Activated T-helper 2 cell treated with anti-CD3 and anti-CD28 coated beads, Interferon-gamma antibody, Interleukin-2, Interleukin-4, amounts not matched to agents 10 μg/mL and 5 μg/mL and 100 μg/mL, durations not matched to agents 14 hours and 24 hours and 36 hours (primary cell): ENCODE measurements at regions not wholly inside any gene's neighbourhood (a gene's known extent, or its start where the extent isn't known, plus 50 kb on each side); places are given as distances from the start of the nearest gene placed in this dataset.

Source experiments
- DNase-seq: peaks from one replicate; pipeline ENCODE4 v3.0.0; 2021; ENCODE audit warnings: low spot score
- H3K27ac Mint-ChIP-seq: one replicate; pipeline ENCODE4 v1.8.0; 2021; ENCODE audit warnings: mixed read lengths
- H3K27me3 Mint-ChIP-seq: one replicate; pipeline ENCODE4 v1.8.0; 2021; ENCODE audit warnings: low read depth, mixed read lengths
- H3K36me3 Mint-ChIP-seq: one replicate; pipeline ENCODE4 v1.8.0; 2021; ENCODE audit warnings: low read depth, mixed read lengths
- H3K4me1 Mint-ChIP-seq: one replicate; pipeline ENCODE4 v1.8.0; 2021; ENCODE audit warnings: low read depth, mixed read lengths
- H3K4me3 Mint-ChIP-seq: one replicate; pipeline ENCODE4 v1.8.0; 2021; ENCODE audit warnings: low read depth, mild to moderate bottlenecking, moderate library complexity, mixed read lengths
- H3K9me3 Mint-ChIP-seq: one replicate; pipeline ENCODE4 v1.8.0; 2021; ENCODE audit warnings: mixed read lengths
- intact Hi-C: fragments of 100-400 bp; cut with micrococcal nuclease; formaldehyde crosslinking; loops from one replicate; pipeline ENCODE4 v1.15.1; 2023

DNA sequence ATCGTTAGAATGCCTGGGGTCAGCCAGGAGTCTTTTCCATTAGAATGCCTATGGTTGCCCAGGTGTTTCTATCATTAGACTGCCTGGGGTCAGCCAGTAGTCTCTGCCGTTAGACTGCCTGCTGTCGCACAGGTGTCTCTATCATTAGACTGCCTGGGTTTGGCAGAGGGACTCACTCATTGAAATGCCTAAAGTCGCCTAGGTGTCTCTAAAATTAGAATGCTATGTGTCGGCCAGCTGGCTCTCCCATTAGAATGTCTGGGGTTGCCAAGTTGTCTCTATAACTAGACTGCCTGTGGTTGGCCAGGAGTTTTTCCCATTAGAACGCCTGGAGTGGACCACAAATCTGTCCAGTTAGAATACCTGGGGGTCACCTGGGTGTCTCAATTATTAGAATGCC is 2266.5 kb downstream of the TP53TG3F start:
- H3K27me3 Mint-ChIP-seq = no peaks in the 10 kb centered on the region
- no peaks in the 10 kb centered on the region for H3K36me3 Mint-ChIP-seq
- peaks cover 76% of the 10 kb centered on the region for H3K9me3 Mint-ChIP-seq
- H3K4me1 Mint-ChIP-seq = no peaks in the 10 kb centered on the region
- H3K4me3 Mint-ChIP-seq = no peak overlapping the region
- DNase-seq = no peak
- intact Hi-C loops = no loop called here
- H3K27ac Mint-ChIP-seq = no peak overlapping the region

DNA sequence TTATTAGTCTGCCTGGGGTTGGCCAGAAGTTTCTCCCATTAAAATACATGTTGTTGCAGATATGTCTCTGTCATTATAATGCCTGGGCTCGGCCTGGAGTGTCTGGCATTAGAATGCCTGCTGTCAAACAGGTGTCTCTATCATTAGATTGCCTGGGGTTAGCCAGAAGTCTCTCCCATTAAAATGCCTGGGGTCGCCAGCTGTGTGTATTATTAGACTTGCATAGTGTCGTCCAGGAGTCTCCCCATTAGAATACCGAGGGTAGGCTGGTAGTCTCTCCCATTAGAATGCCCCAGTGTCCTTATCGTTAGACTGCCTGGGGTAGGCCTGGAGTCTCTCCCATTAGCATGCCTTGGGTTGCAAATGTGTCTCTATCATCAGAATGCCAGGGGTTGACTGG is 2270.8 kb downstream of the TP53TG3F start:
- DNase-seq = no peak
- no peak overlapping the region for H3K27ac Mint-ChIP-seq
- no peaks in the 10 kb centered on the region for H3K36me3 Mint-ChIP-seq
- peaks cover 82% of the 10 kb centered on the region for H3K9me3 Mint-ChIP-seq
- no peaks in the 10 kb centered on the region for H3K4me1 Mint-ChIP-seq
- no peak overlapping the region for H3K4me3 Mint-ChIP-seq
- intact Hi-C loops = no loop called here
- H3K27me3 Mint-ChIP-seq = no peaks in the 10 kb centered on the region

DNA sequence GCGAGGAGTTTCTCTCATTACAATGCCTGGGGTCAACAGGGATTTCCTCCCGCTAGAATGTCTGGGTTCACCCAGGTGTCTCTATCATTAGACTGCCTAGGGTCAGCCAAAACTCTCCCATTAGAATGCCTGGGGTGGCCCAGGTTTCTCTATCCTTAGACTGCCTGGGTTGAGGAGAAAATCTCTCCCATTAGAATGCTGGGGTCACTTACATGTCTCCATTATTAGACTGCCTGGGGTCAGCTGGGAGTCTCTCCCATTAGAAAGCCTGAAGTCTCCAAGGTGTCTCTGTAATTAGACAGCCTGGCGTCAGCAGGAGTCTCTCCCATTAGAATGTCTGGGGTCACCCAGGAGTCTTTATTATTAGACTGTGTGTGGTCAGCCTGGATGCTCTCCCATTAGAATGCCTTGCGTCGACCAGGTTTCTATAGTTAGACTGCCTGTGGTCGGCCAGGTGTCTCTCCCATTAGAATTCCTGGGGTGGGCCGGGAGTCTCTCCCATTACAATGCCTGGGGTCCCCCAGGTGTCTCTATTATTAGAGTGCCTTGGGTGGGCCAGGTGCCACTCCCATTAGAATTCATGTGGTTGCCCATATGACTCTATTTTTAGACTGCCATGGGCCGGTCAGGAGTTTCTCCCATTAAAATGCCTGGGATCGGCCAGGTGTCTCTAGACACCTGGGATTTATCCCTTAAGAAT is 2272.1 kb downstream of the TP53TG3F start:
- Mint-ChIP-seq H3K27me3 (no peaks in the 10 kb centered on the region), H3K9me3 (peaks cover 80% of the 10 kb centered on the region)

GRCh38 chr16:35732046-35732810 is 2272.8 kb downstream of the TP53TG3F start:
- Mint-ChIP-seq H3K27ac (no peak overlapping the region), H3K9me3 (peaks cover 75% of the 10 kb centered on the region), H3K4me1 (no peaks in the 10 kb centered on the region), H3K4me3 (no peak overlapping the region), H3K27me3 (no peaks in the 10 kb centered on the region), H3K36me3 (no peaks in the 10 kb centered on the region)
- intact Hi-C loops = no loop called here
- no peak for DNase-seq

More for the DNA sequence above, 2272.1 kb downstream of the TP53TG3F start:
- no peaks in the 10 kb centered on the region for H3K4me1 Mint-ChIP-seq
- H3K36me3 Mint-ChIP-seq = no peaks in the 10 kb centered on the region
- intact Hi-C loops = no loop called here
- H3K4me3 Mint-ChIP-seq = no peak overlapping the region
- H3K27ac Mint-ChIP-seq = no peak overlapping the region
- DNase-seq = no peak

GRCh38 chr16:35733278-35733965 is 2274.0 kb downstream of the TP53TG3F start:
- intact Hi-C loops = no loop called here
- no peaks in the 10 kb centered on the region for H3K36me3 Mint-ChIP-seq
- H3K4me1 Mint-ChIP-seq = no peaks in the 10 kb centered on the region
- DNase-seq = no peak
- no peak overlapping the region for H3K4me3 Mint-ChIP-seq
- peaks cover 76% of the 10 kb centered on the region for H3K9me3 Mint-ChIP-seq
- H3K27me3 Mint-ChIP-seq = no peaks in the 10 kb centered on the region
- H3K27ac Mint-ChIP-seq = no peak overlapping the region

GRCh38 chr16:35733971-35734702 is 2274.7 kb downstream of the TP53TG3F start:
- no peak for DNase-seq
- H3K27me3 Mint-ChIP-seq = no peaks in the 10 kb centered on the region
- H3K9me3 Mint-ChIP-seq = peaks cover 76% of the 10 kb centered on the region
- no peaks in the 10 kb centered on the region for H3K4me1 Mint-ChIP-seq
- intact Hi-C loops = no loop called here
- no peaks in the 10 kb centered on the region for H3K36me3 Mint-ChIP-seq
- H3K4me3 Mint-ChIP-seq = no peak overlapping the region
- no peak overlapping the region for H3K27ac Mint-ChIP-seq

GRCh38 chr16:35734728-35735402 is 2275.5 kb downstream of the TP53TG3F start:
- Mint-ChIP-seq H3K4me3 (no peak overlapping the region), H3K36me3 (no peaks in the 10 kb centered on the region), H3K27me3 (no peaks in the 10 kb centered on the region), H3K9me3 (peaks cover 76% of the 10 kb centered on the region), H3K4me1 (no peaks in the 10 kb centered on the region), H3K27ac (no peak overlapping the region)
- intact Hi-C loops = no loop called here
- DNase-seq = no peak

DNA sequence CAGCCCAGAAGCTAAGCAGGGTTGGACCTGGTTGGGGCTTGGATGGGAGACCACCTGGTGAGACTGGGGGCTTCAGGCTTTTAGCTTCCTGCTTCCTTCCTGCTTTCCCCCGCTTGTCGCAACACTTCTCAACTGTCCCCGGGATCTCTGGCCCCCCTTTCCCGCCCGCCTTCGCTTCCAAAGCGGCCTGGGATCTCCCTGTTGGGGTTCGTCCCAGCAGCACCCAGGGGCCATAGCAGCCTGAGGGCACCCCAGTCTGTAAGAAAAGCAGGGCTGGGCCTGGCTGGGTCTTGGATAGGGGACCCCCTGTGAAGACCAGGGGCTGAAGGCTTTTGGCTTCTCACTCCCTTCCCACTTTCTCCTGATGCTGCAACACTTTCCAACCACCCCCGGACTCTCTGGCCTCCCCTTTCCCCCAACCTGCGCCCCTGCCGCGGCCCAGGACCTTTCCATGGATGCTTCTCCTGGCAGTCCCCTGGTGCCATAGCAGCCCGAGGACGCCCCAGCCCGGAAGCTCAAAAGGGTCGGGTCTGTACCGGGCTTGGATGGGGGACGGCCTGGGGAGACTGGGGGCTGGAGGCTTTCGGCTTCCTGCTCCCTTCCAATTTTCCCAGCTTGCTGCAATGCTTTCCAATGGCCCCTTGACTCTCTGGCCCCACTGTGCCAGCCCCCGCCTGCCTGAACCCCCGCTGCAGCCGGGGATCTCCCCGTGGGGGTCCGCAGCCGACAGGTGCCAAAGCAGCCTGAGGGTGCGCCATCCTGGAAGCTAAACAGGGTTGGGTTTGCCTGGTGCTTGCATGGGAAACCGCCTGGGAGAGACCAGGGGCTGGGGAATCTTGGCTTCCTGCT is 2276.2 kb downstream of the TP53TG3F start:
- Mint-ChIP-seq H3K4me1 (no peaks in the 10 kb centered on the region), H3K36me3 (no peaks in the 10 kb centered on the region), H3K4me3 (no peak overlapping the region), H3K27ac (no peak overlapping the region), H3K27me3 (no peaks in the 10 kb centered on the region), H3K9me3 (peaks cover 76% of the 10 kb centered on the region)
- no peak for DNase-seq
- intact Hi-C loops = no loop called here

DNA sequence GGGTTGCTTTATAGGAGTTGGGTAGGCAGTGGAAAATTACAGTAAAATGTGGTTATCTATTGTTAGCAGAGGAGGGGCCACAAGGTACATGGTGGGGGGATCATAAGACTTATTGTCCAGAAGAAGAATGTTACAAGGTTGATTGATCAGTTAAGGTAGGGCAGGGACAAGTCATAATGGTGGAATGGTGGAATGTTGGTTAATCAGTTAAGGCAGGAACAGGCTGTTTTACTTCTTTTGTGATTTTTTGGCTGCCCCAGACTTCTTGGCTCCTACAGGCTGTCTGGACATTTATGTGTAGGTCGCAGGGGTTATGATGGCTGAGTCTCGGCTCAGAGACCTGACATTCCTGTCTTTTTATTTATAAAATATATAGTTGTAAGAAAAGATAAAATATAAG is 2277.1 kb downstream of the TP53TG3F start:
- peaks cover 76% of the 10 kb centered on the region for H3K9me3 Mint-ChIP-seq
- no peak for DNase-seq
- no peak overlapping the region for H3K4me3 Mint-ChIP-seq
- intact Hi-C loops = no loop called here
- no peaks in the 10 kb centered on the region for H3K27me3 Mint-ChIP-seq
- H3K4me1 Mint-ChIP-seq = no peaks in the 10 kb centered on the region
- no peak overlapping the region for H3K27ac Mint-ChIP-seq
- no peaks in the 10 kb centered on the region for H3K36me3 Mint-ChIP-seq

DNA sequence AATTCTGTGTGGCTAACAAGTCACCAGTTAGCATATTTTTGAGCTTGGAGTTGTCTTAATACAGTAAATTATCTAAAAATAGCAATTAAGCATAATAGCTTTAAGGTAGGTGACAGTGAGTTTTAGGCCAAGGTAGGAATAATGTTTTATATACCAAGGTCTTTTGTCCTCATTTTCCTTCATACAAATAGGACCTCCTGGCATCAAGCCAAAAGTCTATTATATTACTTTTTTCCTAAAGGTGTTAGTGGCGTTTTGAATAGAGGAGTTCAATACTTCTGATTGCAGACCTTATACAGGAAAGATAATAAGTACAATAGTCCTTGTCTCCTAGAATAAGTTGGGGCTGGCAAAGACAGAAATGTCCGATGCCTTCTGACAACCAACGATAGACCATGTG is 2277.7 kb downstream of the TP53TG3F start:
- H3K9me3 Mint-ChIP-seq = peaks cover 76% of the 10 kb centered on the region
- H3K27me3 Mint-ChIP-seq = no peaks in the 10 kb centered on the region
- intact Hi-C loops = no loop called here
- no peaks in the 10 kb centered on the region for H3K36me3 Mint-ChIP-seq
- DNase-seq = no peak
- H3K4me3 Mint-ChIP-seq = no peak overlapping the region
- H3K27ac Mint-ChIP-seq = no peak overlapping the region
- no peaks in the 10 kb centered on the region for H3K4me1 Mint-ChIP-seq

GRCh38 chr16:35741546-35741945 is 2282.1 kb downstream of the TP53TG3F start:
- Mint-ChIP-seq H3K9me3 (peaks cover 84% of the 10 kb centered on the region), H3K4me3 (no peak overlapping the region), H3K36me3 (peaks cover 3% of the 10 kb centered on the region), H3K4me1 (no peaks in the 10 kb centered on the region), H3K27ac (no peak overlapping the region), H3K27me3 (no peaks in the 10 kb centered on the region)
- no peak for DNase-seq
- intact Hi-C loops = no loop called here
